Erythroblast (primary cell): ENCODE measurements at regions not wholly inside any gene's neighbourhood (a gene's known extent, or its start where the extent isn't known, plus 50 kb on each side); places are given as distances from the start of the nearest gene placed in this dataset.

ENCODE experiments used
- GATA1 ChIP-seq: IDR thresholded peaks from 2 replicates; pipeline ENCODE4 v1.6.1; 2011; ENCODE audit warnings: low read depth, mild to moderate bottlenecking, control low read depth, low read length, moderate library complexity
- POLR2A ChIP-seq: IDR thresholded peaks from 2 replicates; pipeline ENCODE4 v1.6.1; 2011; ENCODE audit warnings: mild to moderate bottlenecking, low read length

GRCh38 chr1:103901072-103901471 lies 151.4 kb downstream of the AMY1C start:
- TF ChIP-seq POLR2A (no peak), GATA1 (no peak)
